ENCODE measurements at regions not wholly inside any gene's neighbourhood (a gene's known extent, or its start where the extent isn't known, plus 50 kb on each side); places are given as distances from the start of the nearest gene placed in this dataset.

DNA sequence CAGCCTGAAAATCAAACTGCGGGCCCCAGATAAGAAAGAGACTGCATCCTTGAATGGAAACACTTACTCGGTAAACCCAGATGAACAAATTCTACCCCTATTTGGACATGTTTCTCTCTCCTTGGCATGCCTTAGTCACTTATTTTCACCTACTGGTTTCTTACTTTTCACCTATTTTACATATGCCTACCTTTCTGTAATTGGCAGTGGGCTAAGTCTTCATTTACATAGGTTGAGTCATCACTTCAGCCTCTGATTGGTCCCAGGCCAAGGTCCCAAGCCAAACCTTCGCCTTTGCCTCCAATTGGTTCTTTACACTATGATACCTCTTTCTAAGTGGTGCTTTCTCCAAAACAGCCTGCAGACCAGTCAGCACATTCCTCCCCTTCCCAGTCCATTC, 111.3 kb downstream of the DYRK2 start:
- TF ChIP-seq EP300 (IDR thresholded peaks at IDR 0.05), result no peak
- TF ChIP-seq, protein P1, sequence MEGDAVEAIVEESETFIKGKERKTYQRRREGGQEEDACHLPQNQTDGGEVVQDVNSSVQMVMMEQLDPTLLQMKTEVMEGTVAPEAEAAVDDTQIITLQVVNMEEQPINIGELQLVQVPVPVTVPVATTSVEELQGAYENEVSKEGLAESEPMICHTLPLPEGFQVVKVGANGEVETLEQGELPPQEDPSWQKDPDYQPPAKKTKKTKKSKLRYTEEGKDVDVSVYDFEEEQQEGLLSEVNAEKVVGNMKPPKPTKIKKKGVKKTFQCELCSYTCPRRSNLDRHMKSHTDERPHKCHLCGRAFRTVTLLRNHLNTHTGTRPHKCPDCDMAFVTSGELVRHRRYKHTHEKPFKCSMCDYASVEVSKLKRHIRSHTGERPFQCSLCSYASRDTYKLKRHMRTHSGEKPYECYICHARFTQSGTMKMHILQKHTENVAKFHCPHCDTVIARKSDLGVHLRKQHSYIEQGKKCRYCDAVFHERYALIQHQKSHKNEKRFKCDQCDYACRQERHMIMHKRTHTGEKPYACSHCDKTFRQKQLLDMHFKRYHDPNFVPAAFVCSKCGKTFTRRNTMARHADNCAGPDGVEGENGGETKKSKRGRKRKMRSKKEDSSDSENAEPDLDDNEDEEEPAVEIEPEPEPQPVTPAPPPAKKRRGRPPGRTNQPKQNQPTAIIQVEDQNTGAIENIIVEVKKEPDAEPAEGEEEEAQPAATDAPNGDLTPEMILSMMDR (IDR thresholded peaks at IDR 0.05), result no peak
- TF ChIP-seq POLR2AphosphoS5 (IDR thresholded peaks at IDR 0.05), result no peak

Data from gastroesophageal sphincter (tissue), 3 donors.